Ishikawa (cell line): ENCODE measurements at regions not wholly inside any gene's neighbourhood (a gene's known extent, or its start where the extent isn't known, plus 50 kb on each side); places are given as distances from the start of the nearest gene placed in this dataset.

ENCODE experiments used
- CEBPB ChIP-seq: IDR thresholded peaks from 2 replicates; pipeline ENCODE4 v1.6.1; 2012
- CREB1 ChIP-seq: IDR thresholded peaks from 2 replicates; pipeline ENCODE4 v1.6.1; 2012; ENCODE audit warnings: low read depth
- EGR1 ChIP-seq: IDR thresholded peaks from 2 replicates; pipeline ENCODE4 v1.6.1; 2012
- EP300 ChIP-seq: IDR thresholded peaks from 2 replicates; pipeline ENCODE4 v1.6.1; 2012; ENCODE audit warnings: borderline replicate concordance
- FOXM1 ChIP-seq: IDR thresholded peaks from 2 replicates; pipeline ENCODE4 v1.6.1; 2012; ENCODE audit warnings: low read depth, borderline replicate concordance
- MAX ChIP-seq: IDR thresholded peaks from 2 replicates; pipeline ENCODE4 v1.6.1; 2012
- NFIC ChIP-seq: IDR thresholded peaks from 2 replicates; pipeline ENCODE4 v1.6.1; 2012
- RAD21 ChIP-seq: IDR thresholded peaks from 2 replicates; pipeline ENCODE4 v1.6.1; 2012; ENCODE audit warnings: low read depth
- TAF1 ChIP-seq: IDR thresholded peaks from 2 replicates; pipeline ENCODE4 v1.6.1; 2012; ENCODE audit warnings: low read depth, mild to moderate bottlenecking
- TCF12 ChIP-seq: IDR thresholded peaks from 2 replicates; pipeline ENCODE4 v1.6.1; 2012; ENCODE audit warnings: low read depth
- TEAD4 ChIP-seq: IDR thresholded peaks from 2 replicates; pipeline ENCODE4 v1.6.1; 2012
- USF1 ChIP-seq: IDR thresholded peaks from 2 replicates; pipeline ENCODE4 v1.6.1; 2012
- YY1 ChIP-seq: IDR thresholded peaks from 2 replicates; pipeline ENCODE4 v1.6.1; 2012; ENCODE audit warnings: low read depth
- ZBTB7A ChIP-seq: IDR thresholded peaks from 2 replicates; pipeline ENCODE4 v1.6.1; 2012; ENCODE audit warnings: low read depth
- TF ChIP-seq, protein P1 (sequence below): IDR thresholded peaks from 2 replicates; pipeline ENCODE4 v1.6.1; 2012; ENCODE audit warnings: low read depth, mild to moderate bottlenecking

DNA sequence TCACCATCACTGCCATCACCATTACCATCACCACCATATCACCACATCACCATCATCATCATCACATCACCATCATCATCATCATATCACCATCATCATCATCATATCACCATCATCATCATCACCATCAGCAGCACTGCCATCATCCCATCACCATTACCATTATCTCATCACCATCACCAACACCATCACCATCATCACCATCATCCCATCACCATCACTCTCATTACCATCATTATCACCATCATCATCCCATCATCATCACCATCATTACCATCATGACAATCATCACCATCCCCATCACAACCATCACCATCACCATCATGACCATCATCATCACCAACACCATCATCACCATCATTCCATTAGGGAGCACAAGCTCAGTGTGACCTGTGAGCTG is 318.0 kb downstream of the ADGRD1 start:
- no peak for TF ChIP-seq MAX
- no peak for TF ChIP-seq EGR1
- TF ChIP-seq TEAD4, result no peak
- no peak for TF ChIP-seq FOXM1
- no peak for TF ChIP-seq TAF1
- no peak for TF ChIP-seq USF1
- no peak for TF ChIP-seq CEBPB
- TF ChIP-seq CREB1, result no peak
- no peak for TF ChIP-seq NFIC
- no peak for TF ChIP-seq RAD21
- TF ChIP-seq EP300, result no peak
- TF ChIP-seq YY1, result no peak
- TF ChIP-seq, protein P1, sequence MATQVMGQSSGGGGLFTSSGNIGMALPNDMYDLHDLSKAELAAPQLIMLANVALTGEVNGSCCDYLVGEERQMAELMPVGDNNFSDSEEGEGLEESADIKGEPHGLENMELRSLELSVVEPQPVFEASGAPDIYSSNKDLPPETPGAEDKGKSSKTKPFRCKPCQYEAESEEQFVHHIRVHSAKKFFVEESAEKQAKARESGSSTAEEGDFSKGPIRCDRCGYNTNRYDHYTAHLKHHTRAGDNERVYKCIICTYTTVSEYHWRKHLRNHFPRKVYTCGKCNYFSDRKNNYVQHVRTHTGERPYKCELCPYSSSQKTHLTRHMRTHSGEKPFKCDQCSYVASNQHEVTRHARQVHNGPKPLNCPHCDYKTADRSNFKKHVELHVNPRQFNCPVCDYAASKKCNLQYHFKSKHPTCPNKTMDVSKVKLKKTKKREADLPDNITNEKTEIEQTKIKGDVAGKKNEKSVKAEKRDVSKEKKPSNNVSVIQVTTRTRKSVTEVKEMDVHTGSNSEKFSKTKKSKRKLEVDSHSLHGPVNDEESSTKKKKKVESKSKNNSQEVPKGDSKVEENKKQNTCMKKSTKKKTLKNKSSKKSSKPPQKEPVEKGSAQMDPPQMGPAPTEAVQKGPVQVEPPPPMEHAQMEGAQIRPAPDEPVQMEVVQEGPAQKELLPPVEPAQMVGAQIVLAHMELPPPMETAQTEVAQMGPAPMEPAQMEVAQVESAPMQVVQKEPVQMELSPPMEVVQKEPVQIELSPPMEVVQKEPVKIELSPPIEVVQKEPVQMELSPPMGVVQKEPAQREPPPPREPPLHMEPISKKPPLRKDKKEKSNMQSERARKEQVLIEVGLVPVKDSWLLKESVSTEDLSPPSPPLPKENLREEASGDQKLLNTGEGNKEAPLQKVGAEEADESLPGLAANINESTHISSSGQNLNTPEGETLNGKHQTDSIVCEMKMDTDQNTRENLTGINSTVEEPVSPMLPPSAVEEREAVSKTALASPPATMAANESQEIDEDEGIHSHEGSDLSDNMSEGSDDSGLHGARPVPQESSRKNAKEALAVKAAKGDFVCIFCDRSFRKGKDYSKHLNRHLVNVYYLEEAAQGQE, result no peak
- no peak for TF ChIP-seq TCF12
- no peak for TF ChIP-seq ZBTB7A

GRCh38 chr12:131273291-131273845 is 319.7 kb downstream of the ADGRD1 start:
- TF ChIP-seq ZBTB7A, result no peak
- TF ChIP-seq EGR1, result no peak
- no peak for TF ChIP-seq FOXM1
- no peak for TF ChIP-seq CREB1
- TF ChIP-seq MAX, result no peak
- no peak for TF ChIP-seq CEBPB
- no peak for TF ChIP-seq TAF1

- no peak for TF ChIP-seq ZBTB7A
- no peak for TF ChIP-seq TCF12
- no peak for TF ChIP-seq EGR1
- no peak for TF ChIP-seq USF1
- no peak for TF ChIP-seq RAD21
- TF ChIP-seq CEBPB, result no peak
- TF ChIP-seq TAF1, result no peak
- no peak for TF ChIP-seq EP300
- TF ChIP-seq YY1, result no peak
- TF ChIP-seq NFIC, result no peak
- TF ChIP-seq CREB1, result no peak
- TF ChIP-seq, protein P1, result no peak
- TF ChIP-seq TEAD4, result no peak
- no peak for TF ChIP-seq FOXM1
- no peak for TF ChIP-seq MAX
These were observed 320.4 kb downstream of the ADGRD1 start for GRCh38 chr12:131274061-131274460.

DNA sequence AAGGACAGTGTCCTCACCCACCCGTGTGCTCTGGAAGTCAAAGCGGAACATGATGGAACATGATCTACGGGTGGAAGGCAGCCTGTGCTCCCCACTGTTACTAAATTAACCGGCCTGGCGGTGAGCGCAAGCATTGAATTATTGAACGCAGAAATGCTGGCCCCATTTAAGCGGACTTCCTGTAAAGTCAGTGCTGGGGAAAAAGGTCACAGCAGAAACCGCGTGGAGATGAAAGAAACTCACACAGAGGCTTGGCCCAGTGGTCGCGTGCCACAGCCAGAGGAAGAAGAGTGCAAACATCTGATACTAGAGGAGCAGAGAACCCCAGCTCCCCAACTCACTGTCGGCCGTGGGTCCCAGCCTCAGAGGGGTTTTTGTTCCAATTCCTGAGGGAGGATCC is 321.2 kb downstream of the ADGRD1 start:
- TF ChIP-seq RAD21 (no peak), TEAD4 (no peak), TCF12 (no peak), FOXM1 (no peak), CREB1 (no peak), EGR1 (no peak), CEBPB (no peak), MAX (no peak), TAF1 (no peak)
- TF ChIP-seq, protein P1, result no peak
